HEK293 (cell line): ENCODE measurements at regions not wholly inside any gene's neighbourhood (a gene's known extent, or its start where the extent isn't known, plus 50 kb on each side); places are given as distances from the start of the nearest gene placed in this dataset.

Source experiments
- CTCF ChIA-PET: fragments of 350-600 bp; formaldehyde crosslinking; extraction: SDS; loops from one replicate; lab custom pipeline; 2021; ENCODE audit warnings: antibody characterized with exemption; lab: Yijun Ruan, JAX
- POLR2A ChIA-PET: fragments of 300-600 bp; formaldehyde crosslinking; extraction: SDS; loops from one replicate; lab custom pipeline; 2020; ENCODE audit warnings: antibody characterized with exemption, inconsistent platforms; lab: Yijun Ruan, JAX
- H3K27ac ChIP-seq: fragments of 200-500 bp; sonication (Bioruptor generic); 2 replicates; pipeline ENCODE4 v1.5.1; 2014; ENCODE audit warnings: low read depth, low read length, control low read depth, inconsistent platforms; ENCODE audit errors: extremely low read depth
- H3K36me3 ChIP-seq, 2 experiments: fragments of 200-500 bp in 1 of 2; sonication (Bioruptor generic) in 1 of 2; 1 replicate in 1 of 2; 2 replicates in 1 of 2; pipeline ENCODE4 v1.5.1; 2014 to 2017; ENCODE audit warnings: inconsistent platforms in 2 of 2, low read length in 2 of 2; ENCODE audit not compliant: control insufficient read depth in 2 of 2, insufficient read depth in 1 of 2
- H3K4me1 ChIP-seq: fragments of 200-500 bp; sonication (Bioruptor generic); 2 replicates; pipeline ENCODE4 v1.5.1; 2014; ENCODE audit warnings: mild to moderate bottlenecking, low read length, inconsistent platforms; ENCODE audit not compliant: control insufficient read depth, insufficient read depth
- H3K4me3 ChIP-seq: 2 replicates; pipeline ENCODE4 v1.5.1; 2011; ENCODE audit warnings: low read depth, mild to moderate bottlenecking, control low read depth, low read length, moderate library complexity
- H3K9me3 ChIP-seq: fragments of 200-500 bp; sonication (Bioruptor generic); 2 replicates; pipeline ENCODE4 v1.5.1; 2014; ENCODE audit warnings: low read depth, low read length, inconsistent platforms; ENCODE audit not compliant: control insufficient read depth, insufficient read depth
- KLF9 ChIP-seq: fragments of 450-650 bp; formaldehyde crosslinking; IDR thresholded peaks from 2 replicates; pipeline ENCODE4 v1.5.1; 2016; ENCODE audit warnings: missing biosample characterization, missing genetic modification characterization, low read depth
- SALL2 ChIP-seq: fragments of 450-650 bp; formaldehyde crosslinking; IDR thresholded peaks from 2 replicates; pipeline ENCODE4 v1.5.0; 2017; ENCODE audit warnings: missing biosample characterization, mild to moderate bottlenecking, missing genetic modification characterization, borderline replicate concordance
- SP3 ChIP-seq: fragments of 450-650 bp; formaldehyde crosslinking; IDR thresholded peaks from 2 replicates; pipeline ENCODE4 v1.5.1; 2016; ENCODE audit warnings: missing biosample characterization, missing genetic modification characterization
- WT1 ChIP-seq: fragments of 450-650 bp; formaldehyde crosslinking; IDR thresholded peaks from 2 replicates; pipeline ENCODE4 v1.5.1; 2016; ENCODE audit warnings: missing biosample characterization, missing genetic modification characterization
- ZBTB1 ChIP-seq: fragments of 450-650 bp; formaldehyde crosslinking; IDR thresholded peaks from 2 replicates; pipeline ENCODE4 v1.5.1; 2016; ENCODE audit warnings: missing biosample characterization, missing genetic modification characterization
- ZBTB20 ChIP-seq: fragments of 450-650 bp; formaldehyde crosslinking; IDR thresholded peaks from 2 replicates; pipeline ENCODE4 v1.5.1; 2016; ENCODE audit warnings: missing biosample characterization, missing genetic modification characterization
- ZEB2 ChIP-seq: fragments of 450-650 bp; formaldehyde crosslinking; IDR thresholded peaks from 2 replicates; pipeline ENCODE4 v1.5.1; 2016; ENCODE audit warnings: missing biosample characterization, missing genetic modification characterization
- ZNF114 ChIP-seq: fragments of 450-650 bp; formaldehyde crosslinking; IDR thresholded peaks from 2 replicates; pipeline ENCODE4 v1.5.0; 2017; ENCODE audit warnings: missing biosample characterization, missing genetic modification characterization
- ZNF157 ChIP-seq: fragments of 450-650 bp; formaldehyde crosslinking; IDR thresholded peaks from 2 replicates; pipeline ENCODE4 v1.5.1; 2016; ENCODE audit warnings: missing biosample characterization, missing genetic modification characterization
- ZNF184 ChIP-seq: fragments of 450-650 bp; IDR thresholded peaks from 2 replicates; pipeline ENCODE4 v1.5.1; 2018; ENCODE audit warnings: missing biosample characterization, mild to moderate bottlenecking, missing genetic modification characterization
- ZNF202 ChIP-seq: fragments of 450-650 bp; formaldehyde crosslinking; IDR thresholded peaks from 2 replicates; pipeline ENCODE4 v1.5.1; 2016; ENCODE audit warnings: missing biosample characterization, missing genetic modification characterization, borderline replicate concordance
- ZNF274 ChIP-seq, 2 experiments: fragments of 200-500 bp in 1 of 2; fragments of 450-650 bp in 1 of 2; sonication (Bioruptor generic) in 1 of 2; formaldehyde crosslinking in 1 of 2; IDR thresholded peaks; 2 replicates each; pipeline versions ENCODE4 v1.5.1 to v1.6.1; 2014 to 2016; ENCODE audit warnings: borderline replicate concordance in 1 of 2, inconsistent platforms in 1 of 2, low read length in 1 of 2, missing biosample characterization in 1 of 2, missing genetic modification characterization in 1 of 2
- ZNF391 ChIP-seq: fragments of 450-650 bp; formaldehyde crosslinking; IDR thresholded peaks from 2 replicates; pipeline ENCODE4 v1.5.1; 2016; ENCODE audit warnings: low read depth, missing biosample characterization, missing genetic modification characterization, borderline replicate concordance
- ZNF518A ChIP-seq: fragments of 450-650 bp; formaldehyde crosslinking; conservative IDR thresholded peaks from 2 replicates; pipeline ENCODE4 v1.5.1; 2016; ENCODE audit warnings: low read depth, missing biosample characterization, missing genetic modification characterization
- ZNF549 ChIP-seq: fragments of 450-650 bp; IDR thresholded peaks from 2 replicates; pipeline ENCODE4 v1.5.1; 2018; ENCODE audit warnings: missing biosample characterization, missing genetic modification characterization, mild to moderate bottlenecking, inconsistent platforms, moderate library complexity
- ZNF645 ChIP-seq: fragments of 450-650 bp; formaldehyde crosslinking; IDR thresholded peaks from 2 replicates; pipeline ENCODE4; 2016; ENCODE audit warnings: missing biosample characterization, missing genetic modification characterization
- ZNF76 ChIP-seq: fragments of 450-650 bp; formaldehyde crosslinking; IDR thresholded peaks from 2 replicates; pipeline ENCODE4; 2016; ENCODE audit warnings: low read depth, missing biosample characterization, missing genetic modification characterization, borderline replicate concordance
- ZNF830 ChIP-seq: fragments of 450-650 bp; IDR thresholded peaks from 2 replicates; pipeline ENCODE4 v1.5.0; 2018; ENCODE audit warnings: missing biosample characterization, missing genetic modification characterization, low read depth, mild to moderate bottlenecking, moderate library complexity
- TF ChIP-seq, protein P1 (sequence below): fragments of 450-650 bp; formaldehyde crosslinking; IDR thresholded peaks from 2 replicates; pipeline ENCODE4 v1.5.1; 2016; ENCODE audit warnings: missing biosample characterization, missing genetic modification characterization
- TF ChIP-seq, protein P2 (sequence below): fragments of 450-650 bp; formaldehyde crosslinking; IDR thresholded peaks from 2 replicates; pipeline ENCODE4 v1.5.1; 2016; ENCODE audit warnings: missing biosample characterization, missing genetic modification characterization
- TF ChIP-seq, protein P3 (sequence below): fragments of 450-650 bp; formaldehyde crosslinking; IDR thresholded peaks from 2 replicates; pipeline ENCODE4 v1.5.1; 2017; ENCODE audit warnings: missing biosample characterization, missing genetic modification characterization

DNA sequence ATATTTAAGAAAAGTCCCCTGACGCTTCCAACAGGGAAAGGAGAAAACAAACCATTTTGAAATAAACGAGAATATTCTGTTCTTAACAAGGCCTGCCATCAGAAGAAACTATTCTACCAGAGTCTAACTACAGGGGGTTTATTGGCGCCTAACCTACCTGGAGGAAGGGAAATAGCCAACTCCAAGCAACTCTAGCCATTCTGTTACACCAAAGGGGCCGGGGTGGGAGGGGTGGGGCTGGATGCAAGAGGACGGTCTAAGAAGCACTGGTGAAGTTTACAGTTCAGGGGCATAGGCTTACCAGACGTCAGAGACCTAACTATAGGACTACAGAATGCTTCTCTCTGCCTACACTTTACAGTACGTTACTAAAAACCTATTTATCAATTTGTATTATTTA is 60.5 kb upstream of the GALNT5 start (continued):
- TF ChIP-seq ZNF157 (tag by site-specific recombination) = no peak
- TF ChIP-seq ZNF645 (tag by site-specific recombination) = no peak
- TF ChIP-seq ZNF274 (IDR thresholded peaks at IDR 0.05; ENCODE audit: low read length) = no peak
- no peak for TF ChIP-seq ZNF274 (tag by site-specific recombination; IDR thresholded peaks at IDR 0.05; ENCODE audit: borderline replicate concordance)

DNA sequence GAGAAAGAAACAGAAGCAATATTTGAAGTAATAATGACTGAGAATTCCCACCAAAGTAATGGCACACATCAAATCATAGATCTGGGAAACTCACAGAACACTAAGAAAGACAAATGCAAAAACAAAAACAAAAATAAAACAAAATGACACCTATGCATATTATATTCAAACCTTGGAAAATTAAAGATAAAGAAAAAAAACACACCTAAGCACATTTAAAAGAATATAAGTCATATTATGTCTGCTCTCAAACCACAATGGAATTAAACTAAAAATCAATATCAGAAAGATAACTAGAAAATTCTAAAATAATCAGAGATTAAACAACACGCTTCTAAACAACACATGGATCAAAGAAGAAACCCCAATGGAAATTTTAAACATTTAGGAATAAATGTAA is 59.7 kb upstream of the GALNT5 start:
- no peaks in the 10 kb centered on the region for H3K36me3 ChIP-seq
- POLR2A ChIA-PET = no interaction called here
- no peak overlapping the region for H3K27ac ChIP-seq
- H3K4me3 ChIP-seq = no peak overlapping the region
- CTCF ChIA-PET = no interaction called here
- H3K4me1 ChIP-seq = no peaks in the 10 kb centered on the region
- TF ChIP-seq SP3 (tag by site-specific recombination) = no peak
- TF ChIP-seq ZNF549 (tag by site-specific recombination) = no peak
- TF ChIP-seq ZNF202 (tag by site-specific recombination) = no peak
- no peak for TF ChIP-seq SALL2 (tag by site-specific recombination)
- TF ChIP-seq, protein P1, sequence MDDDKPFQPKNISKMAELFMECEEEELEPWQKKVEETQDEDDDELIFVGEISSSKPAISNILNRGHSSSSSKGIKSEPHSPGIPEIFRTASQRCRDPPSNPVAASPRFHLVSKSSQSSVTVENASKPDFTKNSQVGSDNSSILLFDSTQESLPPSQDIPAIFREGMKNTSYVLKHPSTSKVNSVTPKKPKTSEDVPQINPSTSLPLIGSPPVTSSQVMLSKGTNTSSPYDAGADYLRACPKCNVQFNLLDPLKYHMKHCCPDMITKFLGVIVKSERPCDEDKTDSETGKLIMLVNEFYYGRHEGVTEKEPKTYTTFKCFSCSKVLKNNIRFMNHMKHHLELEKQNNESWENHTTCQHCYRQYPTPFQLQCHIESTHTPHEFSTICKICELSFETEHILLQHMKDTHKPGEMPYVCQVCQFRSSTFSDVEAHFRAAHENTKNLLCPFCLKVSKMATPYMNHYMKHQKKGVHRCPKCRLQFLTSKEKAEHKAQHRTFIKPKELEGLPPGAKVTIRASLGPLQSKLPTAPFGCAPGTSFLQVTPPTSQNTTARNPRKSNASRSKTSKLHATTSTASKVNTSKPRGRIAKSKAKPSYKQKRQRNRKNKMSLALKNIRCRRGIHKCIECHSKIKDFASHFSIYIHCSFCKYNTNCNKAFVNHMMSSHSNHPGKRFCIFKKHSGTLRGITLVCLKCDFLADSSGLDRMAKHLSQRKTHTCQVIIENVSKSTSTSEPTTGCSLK (tag by site-specific recombination) = no peak
- no peak for TF ChIP-seq ZBTB20
- no peak for TF ChIP-seq ZBTB1 (tag by site-specific recombination)
- TF ChIP-seq ZNF184 (tag by site-specific recombination) = no peak
- no peak for TF ChIP-seq ZNF830 (tag by site-specific recombination)
- no peak for TF ChIP-seq ZNF518A (tag by site-specific recombination)
- no peak for TF ChIP-seq WT1 (tag by site-specific recombination)
- TF ChIP-seq ZNF114 (tag by site-specific recombination) = no peak
- H3K9me3 ChIP-seq = no peaks in the 10 kb centered on the region

DNA sequence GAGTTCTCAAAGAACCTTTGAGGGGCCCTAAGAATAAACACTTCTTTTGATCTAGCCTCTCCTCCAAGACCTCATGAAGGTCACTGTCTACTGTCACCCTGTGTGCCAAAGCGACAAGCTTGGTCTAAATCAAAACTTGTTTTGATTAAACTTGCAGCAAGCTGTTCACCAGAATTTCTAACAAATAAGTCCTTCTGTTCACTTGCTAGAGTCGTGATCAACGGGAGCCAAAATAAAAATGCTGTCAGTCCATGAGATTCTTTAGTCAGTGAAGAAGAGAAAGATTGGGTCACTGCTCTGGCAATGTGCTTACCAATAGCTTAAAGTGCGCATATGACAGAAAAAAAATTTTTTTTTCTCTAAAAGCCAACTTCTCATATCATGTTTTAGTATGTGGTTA is 53.9 kb upstream of the GALNT5 start:
- Histone ChIP-seq H3K4me3 (no peak overlapping the region), H3K27ac (no peak overlapping the region), H3K36me3 (no peaks in the 10 kb centered on the region), H3K9me3 (no peaks in the 10 kb centered on the region), H3K4me1 (no peaks in the 10 kb centered on the region)
- ChIA-PET CTCF (interaction anchor here (0.6 kb wide), 1 partner anchor 27 kb away, joined by 4 read pairs; no protein-coding TSS in a partner anchor), POLR2A (no interaction called here)
- TF ChIP-seq ZEB2 (tag by site-specific recombination) (no peak), KLF9 (no peak), ZNF76 (tag by site-specific recombination) (no peak), ZNF391 (no peak)
- TF ChIP-seq, protein P2, sequence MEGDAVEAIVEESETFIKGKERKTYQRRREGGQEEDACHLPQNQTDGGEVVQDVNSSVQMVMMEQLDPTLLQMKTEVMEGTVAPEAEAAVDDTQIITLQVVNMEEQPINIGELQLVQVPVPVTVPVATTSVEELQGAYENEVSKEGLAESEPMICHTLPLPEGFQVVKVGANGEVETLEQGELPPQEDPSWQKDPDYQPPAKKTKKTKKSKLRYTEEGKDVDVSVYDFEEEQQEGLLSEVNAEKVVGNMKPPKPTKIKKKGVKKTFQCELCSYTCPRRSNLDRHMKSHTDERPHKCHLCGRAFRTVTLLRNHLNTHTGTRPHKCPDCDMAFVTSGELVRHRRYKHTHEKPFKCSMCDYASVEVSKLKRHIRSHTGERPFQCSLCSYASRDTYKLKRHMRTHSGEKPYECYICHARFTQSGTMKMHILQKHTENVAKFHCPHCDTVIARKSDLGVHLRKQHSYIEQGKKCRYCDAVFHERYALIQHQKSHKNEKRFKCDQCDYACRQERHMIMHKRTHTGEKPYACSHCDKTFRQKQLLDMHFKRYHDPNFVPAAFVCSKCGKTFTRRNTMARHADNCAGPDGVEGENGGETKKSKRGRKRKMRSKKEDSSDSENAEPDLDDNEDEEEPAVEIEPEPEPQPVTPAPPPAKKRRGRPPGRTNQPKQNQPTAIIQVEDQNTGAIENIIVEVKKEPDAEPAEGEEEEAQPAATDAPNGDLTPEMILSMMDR = no peak
- TF ChIP-seq, protein P3, sequence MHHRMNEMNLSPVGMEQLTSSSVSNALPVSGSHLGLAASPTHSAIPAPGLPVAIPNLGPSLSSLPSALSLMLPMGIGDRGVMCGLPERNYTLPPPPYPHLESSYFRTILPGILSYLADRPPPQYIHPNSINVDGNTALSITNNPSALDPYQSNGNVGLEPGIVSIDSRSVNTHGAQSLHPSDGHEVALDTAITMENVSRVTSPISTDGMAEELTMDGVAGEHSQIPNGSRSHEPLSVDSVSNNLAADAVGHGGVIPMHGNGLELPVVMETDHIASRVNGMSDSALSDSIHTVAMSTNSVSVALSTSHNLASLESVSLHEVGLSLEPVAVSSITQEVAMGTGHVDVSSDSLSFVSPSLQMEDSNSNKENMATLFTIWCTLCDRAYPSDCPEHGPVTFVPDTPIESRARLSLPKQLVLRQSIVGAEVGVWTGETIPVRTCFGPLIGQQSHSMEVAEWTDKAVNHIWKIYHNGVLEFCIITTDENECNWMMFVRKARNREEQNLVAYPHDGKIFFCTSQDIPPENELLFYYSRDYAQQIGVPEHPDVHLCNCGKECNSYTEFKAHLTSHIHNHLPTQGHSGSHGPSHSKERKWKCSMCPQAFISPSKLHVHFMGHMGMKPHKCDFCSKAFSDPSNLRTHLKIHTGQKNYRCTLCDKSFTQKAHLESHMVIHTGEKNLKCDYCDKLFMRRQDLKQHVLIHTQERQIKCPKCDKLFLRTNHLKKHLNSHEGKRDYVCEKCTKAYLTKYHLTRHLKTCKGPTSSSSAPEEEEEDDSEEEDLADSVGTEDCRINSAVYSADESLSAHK = no peak
